Osteocyte (in vitro differentiated cells): ENCODE measurements at regions not wholly inside any gene's neighbourhood (a gene's known extent, or its start where the extent isn't known, plus 50 kb on each side); places are given as distances from the start of the nearest gene placed in this dataset.

Source experiments
- DNase-seq: peaks from one replicate; pipeline ENCODE4 v3.0.0; 2021; ENCODE audit warnings: mixed read lengths; ENCODE audit not compliant: unreplicated experiment; ENCODE audit errors: extremely low spot score
- H3K27ac Mint-ChIP-seq: one replicate; pipeline ENCODE4 v1.8.0; 2021; ENCODE audit warnings: mild to moderate bottlenecking, mixed read lengths; ENCODE audit not compliant: unreplicated experiment
- H3K27me3 Mint-ChIP-seq: one replicate; pipeline ENCODE4 v1.8.0; 2021; ENCODE audit warnings: mixed read lengths; ENCODE audit not compliant: unreplicated experiment
- H3K36me3 Mint-ChIP-seq: one replicate; pipeline ENCODE4 v1.8.0; 2021; ENCODE audit warnings: mixed read lengths; ENCODE audit not compliant: unreplicated experiment
- H3K4me1 Mint-ChIP-seq: one replicate; pipeline ENCODE4 v1.8.0; 2021; ENCODE audit warnings: mixed read lengths; ENCODE audit not compliant: unreplicated experiment
- H3K4me3 Mint-ChIP-seq: one replicate; pipeline ENCODE4 v1.8.0; 2021; ENCODE audit warnings: mild to moderate bottlenecking, moderate library complexity, mixed read lengths; ENCODE audit not compliant: unreplicated experiment
- H3K9me3 Mint-ChIP-seq: one replicate; pipeline ENCODE4 v1.8.0; 2021; ENCODE audit warnings: mixed read lengths; ENCODE audit not compliant: unreplicated experiment
- TF ChIP-seq, protein P1 (sequence below): fragments of 200-600 bp; sonication (generic); IDR thresholded peaks from 2 replicates; pipeline ENCODE4 v1.5.0; 2021; ENCODE audit warnings: antibody characterized with exemption, mild to moderate bottlenecking, moderate library complexity

DNA sequence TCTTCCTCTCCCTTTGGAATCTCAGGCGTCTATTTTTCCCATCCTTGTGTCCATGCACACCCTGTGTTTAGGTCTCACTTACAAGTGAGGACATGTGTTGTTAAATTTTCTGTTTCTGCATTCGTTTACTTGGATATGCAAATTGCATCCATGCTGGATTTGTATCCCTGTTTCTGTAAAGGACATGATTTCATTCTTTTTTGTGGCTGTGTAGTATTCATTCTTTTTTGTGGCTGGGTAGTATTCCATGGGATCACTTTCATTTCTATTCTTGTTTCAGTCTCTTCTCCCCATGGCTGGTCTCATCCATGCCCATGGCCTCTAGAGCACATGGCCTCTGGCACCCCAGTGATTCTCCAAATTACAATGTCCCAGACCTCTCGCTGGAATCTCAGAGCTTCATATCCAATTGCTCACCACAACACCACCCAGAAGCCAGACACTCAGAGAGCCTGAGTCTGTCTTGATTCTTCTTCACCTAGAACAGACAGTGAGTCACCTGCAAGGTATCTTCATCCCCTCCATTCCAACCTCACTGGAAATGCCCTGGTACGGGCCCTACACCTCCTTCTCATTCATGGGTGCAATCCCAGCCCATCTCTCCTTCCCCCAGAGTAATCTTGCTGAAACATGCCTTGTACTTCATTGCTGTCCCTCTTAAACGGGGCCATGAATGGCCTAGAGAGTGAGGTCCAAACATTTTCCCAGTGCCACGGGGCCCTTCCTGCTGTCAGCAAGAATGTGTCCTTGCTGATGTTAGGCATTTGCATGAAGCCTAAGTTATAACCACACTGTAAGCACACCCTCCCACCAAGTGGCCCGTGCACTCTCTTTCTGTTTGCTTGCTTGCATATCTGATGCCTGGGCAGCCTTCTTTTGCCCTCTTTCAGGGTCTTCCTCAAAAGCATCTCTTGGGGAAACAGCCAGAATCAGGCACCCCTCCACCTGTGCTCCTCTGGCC is 476.2 kb upstream of the TSHZ3 start:
- H3K27me3 Mint-ChIP-seq, result no peaks in the 10 kb centered on the region
- TF ChIP-seq, protein P1, sequence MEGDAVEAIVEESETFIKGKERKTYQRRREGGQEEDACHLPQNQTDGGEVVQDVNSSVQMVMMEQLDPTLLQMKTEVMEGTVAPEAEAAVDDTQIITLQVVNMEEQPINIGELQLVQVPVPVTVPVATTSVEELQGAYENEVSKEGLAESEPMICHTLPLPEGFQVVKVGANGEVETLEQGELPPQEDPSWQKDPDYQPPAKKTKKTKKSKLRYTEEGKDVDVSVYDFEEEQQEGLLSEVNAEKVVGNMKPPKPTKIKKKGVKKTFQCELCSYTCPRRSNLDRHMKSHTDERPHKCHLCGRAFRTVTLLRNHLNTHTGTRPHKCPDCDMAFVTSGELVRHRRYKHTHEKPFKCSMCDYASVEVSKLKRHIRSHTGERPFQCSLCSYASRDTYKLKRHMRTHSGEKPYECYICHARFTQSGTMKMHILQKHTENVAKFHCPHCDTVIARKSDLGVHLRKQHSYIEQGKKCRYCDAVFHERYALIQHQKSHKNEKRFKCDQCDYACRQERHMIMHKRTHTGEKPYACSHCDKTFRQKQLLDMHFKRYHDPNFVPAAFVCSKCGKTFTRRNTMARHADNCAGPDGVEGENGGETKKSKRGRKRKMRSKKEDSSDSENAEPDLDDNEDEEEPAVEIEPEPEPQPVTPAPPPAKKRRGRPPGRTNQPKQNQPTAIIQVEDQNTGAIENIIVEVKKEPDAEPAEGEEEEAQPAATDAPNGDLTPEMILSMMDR, result no peak
- H3K36me3 Mint-ChIP-seq, result no peaks in the 10 kb centered on the region
- no peak overlapping the region for H3K4me3 Mint-ChIP-seq
- H3K9me3 Mint-ChIP-seq, result peaks cover 41% of the 10 kb centered on the region
- peak; percentile 72 for DNase-seq
- no peaks in the 10 kb centered on the region for H3K4me1 Mint-ChIP-seq
- H3K27ac Mint-ChIP-seq, result no peak overlapping the region

DNA sequence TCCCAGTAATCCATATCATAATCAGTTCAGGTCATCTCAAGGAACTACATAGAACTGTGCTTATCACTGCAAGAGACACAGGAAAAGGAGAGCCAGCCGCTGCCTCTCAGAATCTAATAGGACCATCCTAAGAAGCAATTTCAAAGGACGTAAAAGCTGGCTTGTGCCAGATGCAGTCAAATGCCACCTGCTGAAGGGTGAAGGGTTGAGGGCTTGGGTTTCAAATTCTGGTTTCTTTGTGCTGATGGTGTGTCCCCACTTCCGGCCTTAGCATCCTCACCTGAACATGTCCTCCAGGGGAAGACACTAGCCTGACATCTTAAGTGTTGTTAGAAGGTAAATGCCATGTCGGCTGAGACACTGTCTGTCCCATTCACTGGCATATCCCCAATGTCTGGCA is 477.1 kb upstream of the TSHZ3 start:
- Mint-ChIP-seq H3K4me1 (no peaks in the 10 kb centered on the region), H3K27ac (no peak overlapping the region), H3K27me3 (no peaks in the 10 kb centered on the region), H3K9me3 (peaks cover 40% of the 10 kb centered on the region), H3K4me3 (no peak overlapping the region), H3K36me3 (no peaks in the 10 kb centered on the region)
- no peak for DNase-seq
- TF ChIP-seq, protein P1, result no peak

DNA sequence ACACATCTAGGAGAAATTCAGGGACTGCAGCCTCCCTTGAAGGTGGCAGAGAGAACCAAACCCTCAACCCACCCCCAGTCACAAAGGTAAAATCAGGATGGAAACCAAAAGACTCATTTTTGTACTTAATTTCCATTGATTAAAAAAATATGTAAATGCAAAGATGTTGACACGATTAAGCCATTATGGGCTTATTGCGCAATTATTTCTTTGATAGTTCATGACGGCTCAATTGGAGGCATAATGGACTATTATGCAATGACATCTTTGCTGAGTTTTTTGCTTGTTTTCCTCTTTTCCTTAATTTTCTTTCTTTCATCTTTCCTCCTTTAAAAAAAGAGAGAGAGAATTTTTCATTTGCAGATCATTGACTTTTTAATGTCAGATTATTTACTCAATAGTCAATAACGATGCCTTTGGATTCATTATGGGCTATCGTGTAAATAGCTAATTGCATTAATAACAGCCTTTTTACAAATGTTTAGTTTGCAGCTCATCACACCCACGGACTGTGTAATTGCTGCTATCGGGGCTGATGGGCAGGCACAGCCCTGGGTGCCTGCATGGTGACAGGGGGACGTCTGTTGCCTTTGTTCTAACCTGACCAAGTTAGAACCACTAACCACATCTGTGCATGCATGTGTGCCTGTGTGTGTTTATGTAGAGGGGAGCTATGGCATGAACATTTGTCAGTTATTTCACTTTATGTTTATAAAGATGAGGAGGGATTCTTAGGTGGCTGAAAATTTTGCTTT is 482.4 kb upstream of the TSHZ3 start:
- Mint-ChIP-seq H3K27ac (no peak overlapping the region), H3K36me3 (no peaks in the 10 kb centered on the region), H3K9me3 (peaks cover 64% of the 10 kb centered on the region), H3K4me3 (no peak overlapping the region), H3K4me1 (no peaks in the 10 kb centered on the region), H3K27me3 (no peaks in the 10 kb centered on the region)
- no peak for DNase-seq
- TF ChIP-seq, protein P1, result no peak

DNA sequence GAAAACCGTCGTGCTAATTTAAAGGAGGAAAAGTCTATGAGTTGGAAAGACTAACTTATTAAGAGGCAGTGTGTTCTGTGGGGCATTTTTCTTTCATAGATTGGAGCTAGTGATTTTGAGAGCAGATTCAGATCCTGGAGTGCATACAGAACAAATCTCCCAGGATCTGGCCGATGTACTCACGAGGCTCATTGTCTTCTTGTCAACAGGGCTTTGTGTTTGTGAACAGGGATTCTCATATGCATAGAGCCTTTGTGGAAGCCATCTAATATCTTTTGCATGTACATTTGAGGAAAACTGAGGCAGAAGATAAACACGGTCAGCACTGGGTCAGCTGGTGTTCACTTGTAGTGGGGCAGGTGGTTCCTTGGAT is 482.9 kb upstream of the TSHZ3 start:
- peaks cover 62% of the 10 kb centered on the region for H3K9me3 Mint-ChIP-seq
- H3K27ac Mint-ChIP-seq, result no peak overlapping the region
- no peak for DNase-seq
- no peaks in the 10 kb centered on the region for H3K27me3 Mint-ChIP-seq
- TF ChIP-seq, protein P1, result no peak
- H3K4me1 Mint-ChIP-seq, result no peaks in the 10 kb centered on the region
- no peaks in the 10 kb centered on the region for H3K36me3 Mint-ChIP-seq
- H3K4me3 Mint-ChIP-seq, result no peak overlapping the region

DNA sequence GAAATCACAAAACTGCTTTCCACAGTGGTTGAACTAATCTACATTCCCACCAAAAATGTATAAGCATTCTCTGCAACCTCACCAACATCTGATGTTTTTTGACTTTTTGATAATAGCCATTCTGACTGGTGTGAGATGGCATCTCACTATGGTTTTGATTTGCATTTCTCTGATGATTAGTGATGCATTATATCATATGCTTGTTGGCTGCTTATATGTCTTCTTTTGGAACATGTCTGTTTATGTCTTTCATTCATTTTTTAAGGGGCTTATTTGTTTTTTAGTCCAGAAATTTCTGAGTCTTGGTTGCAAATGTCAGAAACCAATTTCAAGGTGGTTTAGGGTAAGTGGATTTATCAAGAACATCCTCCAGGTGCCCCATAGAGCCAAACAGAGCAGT is 484.8 kb upstream of the TSHZ3 start:
- peaks cover 57% of the 10 kb centered on the region for H3K9me3 Mint-ChIP-seq
- TF ChIP-seq, protein P1, result no peak
- no peak overlapping the region for H3K4me3 Mint-ChIP-seq
- H3K4me1 Mint-ChIP-seq, result no peaks in the 10 kb centered on the region
- no peak for DNase-seq
- H3K27ac Mint-ChIP-seq, result no peak overlapping the region
- no peaks in the 10 kb centered on the region for H3K27me3 Mint-ChIP-seq
- no peaks in the 10 kb centered on the region for H3K36me3 Mint-ChIP-seq
